NT2/D1 (cell line): ENCODE measurements at regions not wholly inside any gene's neighbourhood (a gene's known extent, or its start where the extent isn't known, plus 50 kb on each side); places are given as distances from the start of the nearest gene placed in this dataset.

Experiments
- SUZ12 ChIP-seq: IDR thresholded peaks from 2 replicates; pipeline ENCODE4 v1.6.1; 2011; ENCODE audit not compliant: insufficient read length, insufficient read depth; ENCODE audit errors: extremely low read depth
- ZNF274 ChIP-seq: IDR thresholded peaks from 2 replicates; pipeline ENCODE4 v1.6.1; 2011; ENCODE audit warnings: mild to moderate bottlenecking, low read depth, low read length

GRCh38 chr5:53333160-53333559 lies 147.3 kb upstream of the FST start:
- TF ChIP-seq ZNF274: no peak
- no peak for TF ChIP-seq SUZ12
